GM12878 (cell line): ENCODE measurements at regions not wholly inside any gene's neighbourhood (a gene's known extent, or its start where the extent isn't known, plus 50 kb on each side); places are given as distances from the start of the nearest gene placed in this dataset.

Experiments used
- BCL3 ChIP-seq: IDR thresholded peaks from 2 replicates; pipeline ENCODE4 v1.6.1; 2011; ENCODE audit warnings: borderline replicate concordance, low read depth, mild to moderate bottlenecking, moderate library complexity, low read length; ENCODE audit not compliant: insufficient read depth, poor library complexity, severe bottlenecking
- CEBPB ChIP-seq, 2 experiments: fragments of 150-350 bp in 1 of 2; IDR thresholded peaks; 2 replicates each; pipeline ENCODE4 v1.6.1; 2012 to 2014; ENCODE audit warnings: low read depth in 2 of 2, low read length in 2 of 2, borderline replicate concordance in 1 of 2, inconsistent platforms in 1 of 2
- CTCF ChIP-seq, 3 experiments: IDR thresholded peaks in 2 of 3; conservative IDR thresholded peaks in 1 of 3; 2 replicates each; pipeline ENCODE4 v1.5.1; 2011; ENCODE audit warnings: low read depth in 3 of 3, low read length in 3 of 3, mild to moderate bottlenecking in 3 of 3, control low read depth in 2 of 3, moderate library complexity in 2 of 3, inconsistent platforms in 1 of 3, mixed read lengths in 1 of 3; ENCODE audit not compliant: control insufficient read depth in 2 of 3, insufficient read depth in 1 of 3; ENCODE audit errors: extremely low read depth in 1 of 3
- MAX ChIP-seq: IDR thresholded peaks from 2 replicates; pipeline ENCODE4 v1.6.1; 2012; ENCODE audit warnings: low read depth, low read length, improper control_type of control experiment
- NR2F1 ChIP-seq: fragments of 450-650 bp; conservative IDR thresholded peaks from 2 replicates; pipeline ENCODE4 v1.6.1; 2017; ENCODE audit warnings: mild to moderate bottlenecking
- POLR2AphosphoS2 ChIP-seq: IDR thresholded peaks from 2 replicates; pipeline ENCODE4 v1.6.1; 2011; ENCODE audit warnings: low read depth, mild to moderate bottlenecking, low read length, improper control_type of control experiment, moderate library complexity
- ZNF207 ChIP-seq: fragments of 450-650 bp; IDR thresholded peaks from 2 replicates; pipeline ENCODE4 v1.6.1; 2014; ENCODE audit warnings: antibody characterized with exemption, mild to moderate bottlenecking, borderline replicate concordance

- TF ChIP-seq CTCF (IDR thresholded peaks at IDR 0.05 in 2 of 3, conservative IDR thresholded peaks at IDR 0.05 in 1 of 3; ENCODE audit: control insufficient read depth in 2 of 3, extremely low read depth in 1 of 3, insufficient read depth in 1 of 3, low read depth in 3 of 3, low read length in 3 of 3) (no peak), BCL3 (no peak), MAX (no peak), POLR2AphosphoS2 (no peak), CEBPB (IDR thresholded peaks at IDR 0.05; ENCODE audit: borderline replicate concordance in 1 of 2, low read depth in 2 of 2, low read length in 2 of 2) (no peak), ZNF207 (no peak), NR2F1 (no peak)
These were observed 60.6 kb upstream of the LRRC8B start for GRCh38 chr1:89464008-89464407.
